A549 (cell line): ENCODE measurements at regions not wholly inside any gene's neighbourhood (a gene's known extent, or its start where the extent isn't known, plus 50 kb on each side); places are given as distances from the start of the nearest gene placed in this dataset.

Source experiments
- ATAC-seq, 2 experiments: fragments of 200-7000 bp in 1 of 2; fragments of >200 bp in 1 of 2; cut with Nextera tagmentation in 1 of 2; cut with Tn5 transposase in 1 of 2; 3 replicates each; pipeline versions ENCODE4 v1.8.0 to v1.9.1; 2018 to 2020; ENCODE audit warnings: mild to moderate bottlenecking in 1 of 2, moderate library complexity in 1 of 2
- CTCF ChIA-PET: fragments of 300-600 bp; sonication (Branson Sonifier 250); formaldehyde crosslinking; extraction: SDS; loops from one replicate; lab custom pipeline; 2021; ENCODE audit warnings: antibody characterized with exemption, inconsistent platforms; lab: Yijun Ruan, JAX
- POLR2A ChIA-PET: fragments of 350-600 bp; formaldehyde crosslinking; extraction: SDS; loops from one replicate; lab custom pipeline; 2021; ENCODE audit warnings: antibody characterized with exemption, inconsistent platforms; lab: Yijun Ruan, JAX
- DNase-seq, 2 experiments: peaks; one replicate each; pipeline versions ENCODE4 v3.0.0 to v3.0.0-alpha.2; 2011 to 2016; ENCODE audit warnings: low read depth in 1 of 2, low spot score in 1 of 2
- FAIRE-seq: peaks from 2 replicates; lab custom pipeline; 2011; peaks lifted over from hg19 to GRCh38; lab: Jason Lieb, UNC
- H3K27ac ChIP-seq, 2 experiments: fragments of >200 bp; sonication (Bioruptor Twin); formaldehyde crosslinking; 3 replicates each; pipeline ENCODE4 v1.5.1; 2016 to 2017
- H3K4me1 ChIP-seq: fragments of >200 bp; sonication (Bioruptor Twin); formaldehyde crosslinking; 3 replicates; pipeline ENCODE4 v1.6.1; 2016
- H3K4me2 ChIP-seq: fragments of >200 bp; sonication (Bioruptor Twin); formaldehyde crosslinking; 3 replicates; pipeline ENCODE4 v1.6.1; 2016
- H3K4me3 ChIP-seq: fragments of >200 bp; sonication (Bioruptor Twin); formaldehyde crosslinking; 3 replicates; pipeline ENCODE4 v1.5.1; 2016
- H3K9me3 ChIP-seq: fragments of >200 bp; sonication (Bioruptor Twin); formaldehyde crosslinking; 3 replicates; pipeline ENCODE4 v1.6.1; 2016
- CBX2 ChIP-seq: fragments of 200-600 bp; sonication (generic); IDR thresholded peaks from 2 replicates; pipeline ENCODE4 v1.6.1; 2016; ENCODE audit warnings: low read depth, mild to moderate bottlenecking, borderline replicate concordance
- CBX8 ChIP-seq: fragments of 200-600 bp; sonication (generic); IDR thresholded peaks from 2 replicates; pipeline ENCODE4 v1.6.1; 2016
- CEBPB ChIP-seq, 2 experiments: fragments of >200 bp in 1 of 2; sonication (Bioruptor Twin) in 1 of 2; formaldehyde crosslinking in 1 of 2; IDR thresholded peaks; 2 replicates each; pipeline ENCODE4 v1.6.1; 2012 to 2016
- CHD4 ChIP-seq: fragments of 200-600 bp; sonication (generic); IDR thresholded peaks from 2 replicates; pipeline ENCODE4 v1.6.1; 2016; ENCODE audit warnings: antibody characterized with exemption, mild to moderate bottlenecking, borderline replicate concordance
- ELK1 ChIP-seq: fragments of 150-350 bp; IDR thresholded peaks from 2 replicates; pipeline ENCODE4 v1.6.1; 2014; ENCODE audit warnings: low read depth, mild to moderate bottlenecking, low read length
- EP300 ChIP-seq, 2 experiments: fragments of >200 bp; sonication (Bioruptor Twin); formaldehyde crosslinking; IDR thresholded peaks; 2 replicates in 1 of 2; 3 replicates in 1 of 2; pipeline ENCODE4 v1.6.1; 2016 to 2017
- GATA3 ChIP-seq: IDR thresholded peaks from 2 replicates; pipeline ENCODE4 v1.6.1; 2012; ENCODE audit warnings: borderline replicate concordance
- HDAC2 ChIP-seq: fragments of 200-600 bp; sonication (generic); IDR thresholded peaks from 2 replicates; pipeline ENCODE4 v1.6.1; 2016
- HES2 ChIP-seq: fragments of >200 bp; sonication (Bioruptor Twin); formaldehyde crosslinking; IDR thresholded peaks from 2 replicates; pipeline ENCODE4 v1.6.1; 2016
- HOXB13 ChIP-seq: fragments of 250-450 bp; sonication (Bioruptor Pico); IDR thresholded peaks from 2 replicates; pipeline ENCODE4 v1.5.0; 2020; ENCODE audit warnings: low read depth, mild to moderate bottlenecking, moderate library complexity
- HOXB5 ChIP-seq: fragments of 250-450 bp; sonication (Bioruptor Pico); IDR thresholded peaks from 2 replicates; pipeline ENCODE4 v1.5.0; 2020; ENCODE audit warnings: mild to moderate bottlenecking, moderate library complexity
- JUN ChIP-seq, 2 experiments: fragments of >200 bp; sonication (Bioruptor Twin); formaldehyde crosslinking; IDR thresholded peaks; 2 replicates in 1 of 2; 3 replicates in 1 of 2; pipeline ENCODE4 v1.6.1; 2016 to 2017
- KDM5A ChIP-seq: fragments of 200-600 bp; sonication (generic); IDR thresholded peaks from 2 replicates; pipeline ENCODE4 v1.6.1; 2016; ENCODE audit warnings: antibody characterized with exemption, mild to moderate bottlenecking
- MAX ChIP-seq: IDR thresholded peaks from 2 replicates; pipeline ENCODE4 v1.6.1; 2012
- MAZ ChIP-seq: fragments of 150-350 bp; IDR thresholded peaks from 2 replicates; pipeline ENCODE4 v1.6.1; 2014; ENCODE audit warnings: antibody characterized with exemption, low read depth, low read length, borderline replicate concordance
- NPAS2 ChIP-seq: fragments of 250-450 bp; sonication (Bioruptor Pico); IDR thresholded peaks from 2 replicates; pipeline ENCODE4 v1.8.0; 2022; ENCODE audit warnings: mild to moderate bottlenecking, moderate library complexity, borderline replicate concordance
- NR3C1 ChIP-seq: fragments of >200 bp; sonication (Bioruptor Twin); formaldehyde crosslinking; IDR thresholded peaks from 3 replicates; pipeline ENCODE4 v1.6.1; 2017
- POLR2A ChIP-seq: IDR thresholded peaks from 2 replicates; pipeline ENCODE4 v1.6.1; 2012; ENCODE audit warnings: mild to moderate bottlenecking, low read length
- RAD21 ChIP-seq, 2 experiments: fragments of >200 bp in 1 of 2; sonication (Bioruptor Twin) in 1 of 2; formaldehyde crosslinking in 1 of 2; IDR thresholded peaks in 1 of 2; conservative IDR thresholded peaks in 1 of 2; 2 replicates in 1 of 2; 3 replicates in 1 of 2; pipeline ENCODE4 v1.6.1; 2012 to 2018; ENCODE audit warnings: inconsistent platforms in 1 of 2
- RARB ChIP-seq: fragments of 250-450 bp; sonication (Bioruptor Pico); IDR thresholded peaks from 2 replicates; pipeline ENCODE4 v1.8.0; 2021; ENCODE audit warnings: mild to moderate bottlenecking, moderate library complexity
- REST ChIP-seq: fragments of 200-600 bp; sonication (generic); IDR thresholded peaks from 2 replicates; pipeline ENCODE4 v1.6.1; 2016; ENCODE audit warnings: antibody characterized with exemption, mild to moderate bottlenecking, moderate library complexity
- RNF2 ChIP-seq: fragments of 200-600 bp; sonication (generic); IDR thresholded peaks from 2 replicates; pipeline ENCODE4 v1.6.1; 2016; ENCODE audit warnings: low read depth, mild to moderate bottlenecking, antibody characterized with exemption, moderate library complexity, borderline replicate concordance
- SREBF2 ChIP-seq: fragments of 450-650 bp; IDR thresholded peaks from 2 replicates; pipeline ENCODE4 v1.6.1; 2014; ENCODE audit warnings: mild to moderate bottlenecking, moderate library complexity
- TFCP2L1 ChIP-seq: fragments of 250-450 bp; sonication (Bioruptor Pico); IDR thresholded peaks from 2 replicates; pipeline ENCODE4 v1.5.0; 2021; ENCODE audit warnings: mild to moderate bottlenecking
- TP53 ChIP-seq: fragments of 250-450 bp; sonication (Bioruptor Pico); IDR thresholded peaks from 2 replicates; pipeline ENCODE4 v1.5.0; 2021; ENCODE audit warnings: mild to moderate bottlenecking, moderate library complexity
- WGBS: methylation state at CpG from one replicate; pipeline ENCODE4 v1.1.6; 2017; ENCODE audit errors: missing lambda C conversion rate; 5-methylcytosine and 5-hydroxymethylcytosine counted together

- DNase-seq (no peak), FAIRE-seq (no peak), ATAC-seq (no peak)
- 0 out of 3 replicates have a peak, but pooled peaks cover 3% of the 10 kb centered on the region for H3K9me3 ChIP-seq
- POLR2A ChIA-PET: no interaction called here
- CTCF ChIA-PET: no interaction called here
- H3K4me2 ChIP-seq: no peak overlapping the region
- TF ChIP-seq RAD21 (conservative IDR thresholded peaks at IDR 0.05 in 1 of 2, IDR thresholded peaks at IDR 0.05 in 1 of 2) (no peak), GATA3 (no peak), HES2 (no peak), CHD4 (no peak), NPAS2 (CRISPR knock-in tag) (no peak), JUN (IDR thresholded peaks at IDR 0.05) (no peak), SREBF2 (no peak), RARB (no peak), POLR2A (no peak), REST (no peak), HDAC2 (no peak), NR3C1 (no peak), KDM5A (no peak), RNF2 (no peak), HOXB5 (no peak), TP53 (CRISPR knock-in tag) (no peak)
- H3K4me1 ChIP-seq: no peaks in the 10 kb centered on the region
- no peak overlapping the region for H3K4me3 ChIP-seq
- no peak overlapping the region for H3K27ac ChIP-seq
Observed at GRCh38 chr2:75853436-75853835, 142.7 kb upstream of the GCFC2 start.

GRCh38 chr2:75852639-75853038 is 141.9 kb upstream of the GCFC2 start:
- H3K4me3 ChIP-seq: no peak overlapping the region
- H3K9me3 ChIP-seq: 0 out of 3 replicates have a peak, but pooled peaks cover 3% of the 10 kb centered on the region
- no peaks in the 10 kb centered on the region for H3K4me1 ChIP-seq
- no peak overlapping the region for H3K27ac ChIP-seq
- 72% methylated on average over 2 of the region's 2 CpGs for WGBS
- H3K4me2 ChIP-seq: no peak overlapping the region
- no peak for DNase-seq
- ATAC-seq: no peak
- FAIRE-seq: no peak
- CTCF ChIA-PET: no interaction called here
- no peak for TF ChIP-seq NR3C1
- no peak for TF ChIP-seq CEBPB (IDR thresholded peaks at IDR 0.05)
- no peak for TF ChIP-seq MAZ
- TF ChIP-seq HOXB13 (CRISPR knock-in tag): no peak
- no peak for TF ChIP-seq CBX2
- TF ChIP-seq TFCP2L1 (CRISPR knock-in tag): no peak
- TF ChIP-seq RAD21 (conservative IDR thresholded peaks at IDR 0.05 in 1 of 2, IDR thresholded peaks at IDR 0.05 in 1 of 2): no peak
- TF ChIP-seq RNF2: no peak
- TF ChIP-seq CHD4: no peak
- TF ChIP-seq CBX8: no peak
- TF ChIP-seq MAX: no peak
- no peak for TF ChIP-seq ELK1
- no peak for TF ChIP-seq EP300 (IDR thresholded peaks at IDR 0.05)
- TF ChIP-seq, all 56 proteins: peak for 0
- POLR2A ChIA-PET: no interaction called here
